Prostate gland (tissue), 2 donors: ENCODE measurements at regions not wholly inside any gene's neighbourhood (a gene's known extent, or its start where the extent isn't known, plus 50 kb on each side); places are given as distances from the start of the nearest gene placed in this dataset.

Experiments
- DNase-seq: peaks from one replicate; pipeline ENCODE4 v3.0.0-alpha.2; 2019; ENCODE audit warnings: low spot score
- H3K27ac ChIP-seq, 2 donors: fragments of 200-600 bp; sonication (generic); 2 replicates each; pipeline ENCODE4 v1.5.1; 2017 to 2019
- H3K27me3 ChIP-seq: fragments of 200-600 bp; sonication (generic); replicated peaks from 2 replicates; pipeline ENCODE4 v1.5.1; 2019; ENCODE audit not compliant: insufficient read depth
- H3K36me3 ChIP-seq, 2 donors: fragments of 200-600 bp; sonication (generic); 1 replicate in 1 of 2; 2 replicates in 1 of 2; pipeline versions ENCODE4 v1.5.1 to v1.8.1; 2017 to 2019
- H3K4me1 ChIP-seq: fragments of 200-600 bp; sonication (generic); replicated peaks from 2 replicates; pipeline ENCODE4 v1.5.1; 2019
- H3K4me3 ChIP-seq, 2 donors: fragments of 200-600 bp; sonication (generic); 2 replicates each; pipeline ENCODE4 v1.5.1; 2017 to 2019
- H3K9me3 ChIP-seq: fragments of 200-600 bp; sonication (generic); 2 replicates; pipeline ENCODE4 v1.5.1; 2017
- CTCF ChIP-seq, 4 experiments: fragments of 200-600 bp in 2 of 4; fragments of 450-650 bp in 2 of 4; sonication (generic) in 2 of 4; IDR thresholded peaks; 1 replicate in 3 of 4; 2 replicates in 1 of 4; pipeline ENCODE4 v1.5.1; 2016 to 2019; ENCODE audit warnings: antibody characterized with exemption in 4 of 4, mild to moderate bottlenecking in 2 of 4, moderate library complexity in 2 of 4
- POLR2A ChIP-seq: fragments of 450-650 bp; IDR thresholded peaks from one replicate; pipeline ENCODE4 v1.6.1; 2016; ENCODE audit warnings: antibody characterized with exemption, mild to moderate bottlenecking
- POLR2AphosphoS5 ChIP-seq: sonication (generic); formaldehyde crosslinking; IDR thresholded peaks from one replicate; pipeline ENCODE4 v1.6.1; 2017; ENCODE audit warnings: antibody characterized with exemption
- WGBS: methylation state at CpG from one replicate; pipeline ENCODE4 v1.1.5; 2018; 5-methylcytosine and 5-hydroxymethylcytosine counted together
- intact Hi-C: fragments of 100-400 bp; cut with DNase I; formaldehyde crosslinking; loops from one replicate; pipeline ENCODE4 v1.14.2; 2022

- intact Hi-C loops: no loop called here
- 90% methylated on average over 14 of the region's 14 CpGs for WGBS
- H3K9me3 ChIP-seq: no peaks in the 10 kb centered on the region
- no peaks in the 10 kb centered on the region for H3K36me3 ChIP-seq
- DNase-seq: no peak
- H3K4me3 ChIP-seq: no peak overlapping the region
- H3K27me3 ChIP-seq: no peaks in the 10 kb centered on the region
- H3K4me1 ChIP-seq: peaks cover 8% of the 10 kb centered on the region
- TF ChIP-seq CTCF (IDR thresholded peaks at IDR 0.05): no peak
- no peak for TF ChIP-seq POLR2AphosphoS5
- TF ChIP-seq POLR2A: no peak
- no peak overlapping the region for H3K27ac ChIP-seq
Measured at GRCh38 chr2:8575834-8576423, 105.9 kb upstream of the ID2 start.

GRCh38 chr2:8576525-8577167 is 105.2 kb upstream of the ID2 start:
- Histone ChIP-seq H3K27me3 (no peaks in the 10 kb centered on the region), H3K4me1 (peaks cover 5% of the 10 kb centered on the region), H3K4me3 (no peak overlapping the region), H3K36me3 (no peaks in the 10 kb centered on the region), H3K27ac (no peak overlapping the region), H3K9me3 (no peaks in the 10 kb centered on the region)
- no peak for TF ChIP-seq POLR2A
- TF ChIP-seq CTCF (IDR thresholded peaks at IDR 0.05): no peak
- TF ChIP-seq POLR2AphosphoS5: no peak
- intact Hi-C loops: no loop called here
- no peak for DNase-seq
- WGBS: 79% methylated on average over 12 of the region's 12 CpGs

GRCh38 chr2:8577573-8577972 is 104.3 kb upstream of the ID2 start:
- Histone ChIP-seq H3K27ac (no peak overlapping the region), H3K9me3 (no peaks in the 10 kb centered on the region), H3K36me3 (no peaks in the 10 kb centered on the region), H3K27me3 (no peaks in the 10 kb centered on the region), H3K4me1 (peaks cover 4% of the 10 kb centered on the region), H3K4me3 (no peak overlapping the region)
- DNase-seq: no peak
- intact Hi-C loops: no loop called here
- TF ChIP-seq POLR2AphosphoS5 (no peak), CTCF (IDR thresholded peaks at IDR 0.05) (no peak), POLR2A (no peak)
- 83% methylated on average over 8 of the region's 8 CpGs for WGBS

GRCh38 chr2:8578335-8579244 is 103.3 kb upstream of the ID2 start:
- intact Hi-C loops: no loop called here
- 92% methylated on average over 19 of the region's 19 CpGs for WGBS
- no peak for TF ChIP-seq POLR2AphosphoS5
- TF ChIP-seq CTCF (IDR thresholded peaks at IDR 0.05): no peak
- TF ChIP-seq POLR2A: no peak
- no peaks in the 10 kb centered on the region for H3K9me3 ChIP-seq
- DNase-seq: no peak
- H3K4me1 ChIP-seq: peaks cover 8% of the 10 kb centered on the region
- H3K27ac ChIP-seq: no peak overlapping the region
- H3K4me3 ChIP-seq: no peak overlapping the region
- H3K27me3 ChIP-seq: no peaks in the 10 kb centered on the region
- no peaks in the 10 kb centered on the region for H3K36me3 ChIP-seq
